ENCODE measurements at regions not wholly inside any gene's neighbourhood (a gene's known extent, or its start where the extent isn't known, plus 50 kb on each side); places are given as distances from the start of the nearest gene placed in this dataset.

DNA sequence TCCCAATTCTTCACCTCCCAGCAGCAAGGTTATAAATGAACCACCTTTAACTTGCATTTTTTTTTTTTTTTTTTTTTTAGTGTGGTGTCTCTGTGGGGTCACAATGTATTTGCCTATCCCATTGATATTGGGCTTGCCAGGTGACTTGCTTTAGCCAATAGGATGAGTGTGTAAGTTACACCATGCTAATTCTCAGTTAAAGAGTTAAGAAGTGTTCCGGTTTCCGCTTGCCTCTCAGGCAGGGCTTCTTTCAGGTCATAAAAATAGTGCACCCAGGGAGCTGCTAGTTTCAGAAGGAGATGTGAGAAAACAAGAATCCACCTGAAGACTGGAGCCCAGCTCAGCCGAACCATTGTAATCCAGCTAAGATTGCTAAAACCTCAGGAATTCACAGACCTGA lies 84.2 kb upstream of the PTPRD start:
- Histone ChIP-seq H3K4me3 (ENCODE audit: low read depth, low read length) (no peak overlapping the region), H3K27me3 (ENCODE audit: control insufficient read depth, insufficient read depth, low read length) (no peaks in the 10 kb centered on the region), H3K27ac (ENCODE audit: low read depth, low read length) (no peak overlapping the region), H3K9me3 (ENCODE audit: control insufficient read depth, insufficient read depth, low read length) (no peaks in the 10 kb centered on the region)
- CTCF ChIA-PET = no interaction called here
- DNase-seq (ENCODE audit: low read depth, low spot score) = no peak
- TF ChIP-seq, protein P1, sequence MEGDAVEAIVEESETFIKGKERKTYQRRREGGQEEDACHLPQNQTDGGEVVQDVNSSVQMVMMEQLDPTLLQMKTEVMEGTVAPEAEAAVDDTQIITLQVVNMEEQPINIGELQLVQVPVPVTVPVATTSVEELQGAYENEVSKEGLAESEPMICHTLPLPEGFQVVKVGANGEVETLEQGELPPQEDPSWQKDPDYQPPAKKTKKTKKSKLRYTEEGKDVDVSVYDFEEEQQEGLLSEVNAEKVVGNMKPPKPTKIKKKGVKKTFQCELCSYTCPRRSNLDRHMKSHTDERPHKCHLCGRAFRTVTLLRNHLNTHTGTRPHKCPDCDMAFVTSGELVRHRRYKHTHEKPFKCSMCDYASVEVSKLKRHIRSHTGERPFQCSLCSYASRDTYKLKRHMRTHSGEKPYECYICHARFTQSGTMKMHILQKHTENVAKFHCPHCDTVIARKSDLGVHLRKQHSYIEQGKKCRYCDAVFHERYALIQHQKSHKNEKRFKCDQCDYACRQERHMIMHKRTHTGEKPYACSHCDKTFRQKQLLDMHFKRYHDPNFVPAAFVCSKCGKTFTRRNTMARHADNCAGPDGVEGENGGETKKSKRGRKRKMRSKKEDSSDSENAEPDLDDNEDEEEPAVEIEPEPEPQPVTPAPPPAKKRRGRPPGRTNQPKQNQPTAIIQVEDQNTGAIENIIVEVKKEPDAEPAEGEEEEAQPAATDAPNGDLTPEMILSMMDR (IDR thresholded peaks at IDR 0.05; ENCODE audit: low read depth, low read length) = no peak
- POLR2A ChIA-PET = no interaction called here

DNA sequence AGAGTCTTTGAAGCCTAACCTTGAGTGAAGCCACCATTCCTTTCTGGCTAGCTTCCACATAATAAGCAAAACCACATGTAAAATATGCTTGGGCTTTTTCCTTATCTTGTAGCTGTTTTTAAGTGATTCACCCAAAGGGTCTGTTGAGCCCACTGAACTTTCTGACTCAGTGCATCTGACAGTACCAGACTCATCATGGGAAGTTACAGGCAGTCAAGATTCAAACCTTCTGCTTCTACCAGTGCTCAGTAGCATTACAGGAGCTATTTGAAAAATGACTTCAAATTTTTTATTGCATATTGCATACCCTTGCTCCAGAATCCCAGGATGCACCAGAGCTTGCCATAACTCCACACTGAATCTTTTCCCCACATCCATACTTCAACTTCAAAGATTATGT lies 87.5 kb upstream of the PTPRD start:
- no peak overlapping the region for H3K4me3 ChIP-seq (ENCODE audit: low read depth, low read length)
- POLR2A ChIA-PET = no interaction called here
- no peak for DNase-seq (ENCODE audit: low read depth, low spot score)
- H3K9me3 ChIP-seq (ENCODE audit: control insufficient read depth, insufficient read depth, low read length) = no peaks in the 10 kb centered on the region
- no peak overlapping the region for H3K27ac ChIP-seq (ENCODE audit: low read depth, low read length)
- CTCF ChIA-PET = no interaction called here
- no peaks in the 10 kb centered on the region for H3K27me3 ChIP-seq (ENCODE audit: control insufficient read depth, insufficient read depth, low read length)
- TF ChIP-seq, protein P1 (IDR thresholded peaks at IDR 0.05; ENCODE audit: low read depth, low read length) = no peak

DNA sequence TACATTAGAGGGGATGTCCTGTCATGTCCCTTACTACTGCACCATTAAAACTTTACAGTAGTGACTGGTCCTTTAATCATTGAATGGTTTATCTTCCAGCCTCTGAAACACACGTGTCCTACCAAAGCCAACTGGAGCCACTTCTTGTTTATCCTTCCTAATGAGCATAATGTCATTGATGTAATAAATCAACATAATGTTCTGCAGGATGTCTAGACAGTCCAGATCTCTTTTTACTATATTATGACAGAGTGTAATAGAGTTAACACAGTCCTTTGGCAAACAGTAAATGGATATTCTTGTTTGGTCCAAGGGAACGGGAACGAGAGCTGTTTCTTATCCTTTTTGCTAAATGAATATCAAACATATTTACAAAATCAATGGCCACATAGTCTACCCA lies 88.1 kb upstream of the PTPRD start:
- H3K27me3 ChIP-seq (ENCODE audit: control insufficient read depth, insufficient read depth, low read length) = no peaks in the 10 kb centered on the region
- ChIA-PET CTCF (no interaction called here), POLR2A (no interaction called here)
- no peak for DNase-seq (ENCODE audit: low read depth, low spot score)
- TF ChIP-seq, protein P1 (IDR thresholded peaks at IDR 0.05; ENCODE audit: low read depth, low read length) = no peak
- no peak overlapping the region for H3K27ac ChIP-seq (ENCODE audit: low read depth, low read length)
- H3K4me3 ChIP-seq (ENCODE audit: low read depth, low read length) = no peak overlapping the region
- no peaks in the 10 kb centered on the region for H3K9me3 ChIP-seq (ENCODE audit: control insufficient read depth, insufficient read depth, low read length)

DNA sequence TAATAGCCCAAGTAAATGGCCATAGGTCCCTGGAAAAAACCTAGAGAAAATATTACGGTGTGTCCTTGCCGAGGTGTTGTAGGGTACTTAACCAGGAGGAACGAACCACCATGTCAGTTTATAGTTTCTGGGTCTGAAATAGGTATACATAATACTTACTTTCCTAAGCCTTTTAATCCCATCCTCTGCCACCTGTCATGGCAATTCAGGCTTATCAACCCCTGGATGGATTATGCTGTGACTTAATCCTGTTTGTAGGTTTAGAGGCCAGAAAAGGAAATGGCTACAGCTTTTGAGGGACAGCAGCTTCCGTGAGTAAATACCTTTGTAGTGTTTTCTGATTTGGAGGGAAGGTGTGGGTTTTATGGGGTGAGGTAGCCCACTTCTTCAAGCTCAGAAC lies 89.1 kb upstream of the PTPRD start:
- H3K27ac ChIP-seq (ENCODE audit: low read depth, low read length) = no peak overlapping the region
- CTCF ChIA-PET = no interaction called here

DNA sequence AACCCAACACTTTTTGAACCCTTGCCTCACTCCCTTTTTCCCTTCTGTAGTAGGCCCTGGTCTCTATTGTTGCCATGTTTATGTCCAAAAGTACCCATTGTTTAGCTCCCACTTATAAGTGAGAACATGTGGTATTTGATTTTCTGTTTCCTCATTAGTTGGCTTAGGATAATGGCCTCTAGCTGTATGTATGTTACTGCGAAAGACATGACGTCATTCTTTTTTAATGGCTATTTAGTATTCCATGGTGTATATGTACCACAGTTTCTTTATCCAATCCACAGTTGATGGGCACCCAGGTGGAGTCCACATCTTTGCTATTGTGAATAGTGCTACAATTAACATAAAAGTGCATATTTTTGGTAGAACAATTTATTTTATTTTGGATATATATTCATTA lies 90.3 kb upstream of the PTPRD start:
- Histone ChIP-seq H3K27ac (ENCODE audit: low read depth, low read length) (no peak overlapping the region), H3K9me3 (ENCODE audit: control insufficient read depth, insufficient read depth, low read length) (no peaks in the 10 kb centered on the region), H3K4me3 (ENCODE audit: low read depth, low read length) (no peak overlapping the region), H3K27me3 (ENCODE audit: control insufficient read depth, insufficient read depth, low read length) (no peaks in the 10 kb centered on the region)
- ChIA-PET POLR2A (no interaction called here), CTCF (no interaction called here)
- no peak for DNase-seq (ENCODE audit: low read depth, low spot score)
- TF ChIP-seq, protein P1 (IDR thresholded peaks at IDR 0.05; ENCODE audit: low read depth, low read length) = no peak

More for the DNA sequence above, 89.1 kb upstream of the PTPRD start:
- no peaks in the 10 kb centered on the region for H3K27me3 ChIP-seq (ENCODE audit: control insufficient read depth, insufficient read depth, low read length)
- no peak for DNase-seq (ENCODE audit: low read depth, low spot score)
- no peaks in the 10 kb centered on the region for H3K9me3 ChIP-seq (ENCODE audit: control insufficient read depth, insufficient read depth, low read length)
- TF ChIP-seq, protein P1 (IDR thresholded peaks at IDR 0.05; ENCODE audit: low read depth, low read length) = no peak
- POLR2A ChIA-PET = no interaction called here
- H3K4me3 ChIP-seq (ENCODE audit: low read depth, low read length) = no peak overlapping the region
